H9 (cell line): ENCODE measurements at regions not wholly inside any gene's neighbourhood (a gene's known extent, or its start where the extent isn't known, plus 50 kb on each side); places are given as distances from the start of the nearest gene placed in this dataset.

ENCODE experiments used
- DNase-seq: peaks from one replicate; pipeline ENCODE4 v3.0.0-alpha.2; 2017
- H2AFZ ChIP-seq: one replicate; pipeline ENCODE4 v1.6.1; 2013; ENCODE audit warnings: mild to moderate bottlenecking, low read length, control low read depth, moderate library complexity
- H2AK5ac ChIP-seq: 2 replicates; pipeline ENCODE4 v1.6.1; 2013; ENCODE audit warnings: low read length, control low read depth, mixed read lengths; ENCODE audit not compliant: insufficient read length
- H2BK120ac ChIP-seq: one replicate; pipeline ENCODE4 v1.6.1; 2013; ENCODE audit warnings: low read depth, mild to moderate bottlenecking, low read length, control low read depth, inconsistent platforms; ENCODE audit not compliant: poor library complexity, severe bottlenecking
- H2BK12ac ChIP-seq: 2 replicates; pipeline ENCODE4 v1.6.1; 2013; ENCODE audit warnings: low read length, control low read depth, mixed read lengths, low read depth; ENCODE audit not compliant: insufficient read length
- H2BK15ac ChIP-seq: 2 replicates; pipeline ENCODE4 v1.6.1; 2013; ENCODE audit warnings: low read depth, low read length, control low read depth
- H2BK20ac ChIP-seq: one replicate; pipeline ENCODE4 v1.6.1; 2013; ENCODE audit warnings: low read depth, mild to moderate bottlenecking, low read length, control low read depth, inconsistent platforms; ENCODE audit not compliant: poor library complexity, severe bottlenecking
- H2BK5ac ChIP-seq: 2 replicates; pipeline ENCODE4 v1.6.1; 2013; ENCODE audit warnings: low read length, control low read depth, mixed read lengths; ENCODE audit not compliant: insufficient read length
- H3K14ac ChIP-seq: 2 replicates; pipeline ENCODE4 v1.6.1; 2013; ENCODE audit warnings: low read length, control low read depth; ENCODE audit not compliant: insufficient read depth
- H3K18ac ChIP-seq: 2 replicates; pipeline ENCODE4 v1.6.1; 2013; ENCODE audit warnings: low read depth, mild to moderate bottlenecking, mixed read lengths, low read length, control low read depth; ENCODE audit not compliant: insufficient read length
- H3K23ac ChIP-seq: 2 replicates; pipeline ENCODE4 v1.6.1; 2013; ENCODE audit warnings: low read length, control low read depth, mixed read lengths, low read depth; ENCODE audit not compliant: insufficient read length
- H3K23me2 ChIP-seq: 2 replicates; pipeline ENCODE4 v1.6.1; 2013; ENCODE audit warnings: low read depth, mild to moderate bottlenecking, mixed read lengths, low read length, control low read depth; ENCODE audit not compliant: insufficient read length, poor library complexity, severe bottlenecking
- H3K27ac ChIP-seq: 2 replicates; pipeline ENCODE4 v1.5.1; 2013; ENCODE audit warnings: low read length, control low read depth, mixed read lengths, low read depth; ENCODE audit not compliant: insufficient read length
- H3K27me3 ChIP-seq: 2 replicates; pipeline ENCODE4 v1.6.1; 2013; ENCODE audit warnings: low read length, control low read depth, inconsistent platforms; ENCODE audit not compliant: insufficient read depth
- H3K4ac ChIP-seq: 2 replicates; pipeline ENCODE4 v1.6.1; 2013; ENCODE audit warnings: low read depth, mild to moderate bottlenecking, control low read depth, inconsistent platforms, low read length, moderate library complexity
- H3K4me1 ChIP-seq: 2 replicates; pipeline ENCODE4 v1.6.1; 2013; ENCODE audit warnings: low read length, control low read depth, inconsistent platforms; ENCODE audit not compliant: insufficient read depth
- H3K4me2 ChIP-seq: 2 replicates; pipeline ENCODE4 v1.6.1; 2013; ENCODE audit warnings: low read length, control low read depth, mixed read lengths; ENCODE audit not compliant: insufficient read length, insufficient read depth
- H3K56ac ChIP-seq: 2 replicates; pipeline ENCODE4 v1.6.1; 2013; ENCODE audit warnings: low read depth, mild to moderate bottlenecking, mixed read lengths, low read length, control low read depth; ENCODE audit not compliant: insufficient read length
- H3K79me1 ChIP-seq: 2 replicates; pipeline ENCODE4 v1.6.1; 2013; ENCODE audit warnings: low read depth, mild to moderate bottlenecking, moderate library complexity, low read length, control low read depth, inconsistent platforms; ENCODE audit not compliant: insufficient read depth, poor library complexity, severe bottlenecking
- H3K79me2 ChIP-seq: 2 replicates; pipeline ENCODE4 v1.6.1; 2013; ENCODE audit warnings: low read length, control low read depth, inconsistent platforms; ENCODE audit not compliant: insufficient read depth
- H3K9ac ChIP-seq: 2 replicates; pipeline ENCODE4 v1.6.1; 2013; ENCODE audit warnings: low read length, control low read depth, mixed read lengths; ENCODE audit not compliant: insufficient read length; ENCODE audit errors: extremely low read depth
- H3K9me3 ChIP-seq: one replicate; pipeline ENCODE4 v1.6.1; 2013; ENCODE audit warnings: low read depth, low read length, inconsistent platforms; ENCODE audit not compliant: control insufficient read depth
- H3T11ph ChIP-seq: one replicate; pipeline ENCODE4 v1.6.1; 2013; ENCODE audit warnings: mild to moderate bottlenecking, low read length, control low read depth, inconsistent platforms
- H4K20me1 ChIP-seq: one replicate; pipeline ENCODE4 v1.6.1; 2013; ENCODE audit not compliant: control insufficient read depth, insufficient read length, insufficient read depth
- H4K5ac ChIP-seq: 2 replicates; pipeline ENCODE4 v1.6.1; 2013; ENCODE audit warnings: low read depth, mild to moderate bottlenecking, mixed read lengths, low read length, control low read depth; ENCODE audit not compliant: insufficient read length
- H4K8ac ChIP-seq: replicated peaks from 2 replicates; pipeline ENCODE4 v1.6.1; 2013; ENCODE audit warnings: low read length, control low read depth, mixed read lengths, low read depth; ENCODE audit not compliant: insufficient read length
- H4K91ac ChIP-seq: 2 replicates; pipeline ENCODE4 v1.6.1; 2013; ENCODE audit warnings: low read depth, mild to moderate bottlenecking, moderate library complexity, mixed read lengths, low read length, control low read depth; ENCODE audit not compliant: insufficient read length
- H3K27ac Mint-ChIP-seq, 3 experiments: 2 replicates in 2 of 3; 3 replicates in 1 of 3; pipeline ENCODE4 v1.8.0; 2020 to 2021; ENCODE audit warnings: mixed read lengths in 3 of 3, mild to moderate bottlenecking in 1 of 3, moderate library complexity in 1 of 3
- H3K27me3 Mint-ChIP-seq: 2 replicates; pipeline ENCODE4 v1.8.0; 2021; ENCODE audit warnings: low read depth, mild to moderate bottlenecking, moderate library complexity, mixed read lengths
- H3K36me3 Mint-ChIP-seq, 3 experiments: 2 replicates in 2 of 3; 3 replicates in 1 of 3; pipeline ENCODE4 v1.8.0; 2020 to 2021; ENCODE audit warnings: low read depth in 3 of 3, mixed read lengths in 3 of 3; ENCODE audit not compliant: insufficient read depth in 1 of 3
- H3K4me1 Mint-ChIP-seq, 2 experiments: 2 replicates each; pipeline ENCODE4 v1.8.0; 2020; ENCODE audit warnings: mixed read lengths in 2 of 2
- H3K4me3 Mint-ChIP-seq, 2 experiments: 2 replicates in 1 of 2; 3 replicates in 1 of 2; pipeline ENCODE4 v1.8.0; 2020 to 2021; ENCODE audit warnings: mild to moderate bottlenecking in 2 of 2, mixed read lengths in 2 of 2, moderate library complexity in 1 of 2
- H3K9me3 Mint-ChIP-seq, 2 experiments: 2 replicates in 1 of 2; 3 replicates in 1 of 2; pipeline ENCODE4 v1.8.0; 2020; ENCODE audit warnings: mild to moderate bottlenecking in 2 of 2, mixed read lengths in 2 of 2, moderate library complexity in 1 of 2
- CTCF ChIP-seq: fragments of 200-600 bp; sonication (generic); conservative IDR thresholded peaks from 3 replicates; pipeline ENCODE4 v1.8.0; 2021; ENCODE audit warnings: antibody characterized with exemption, mild to moderate bottlenecking
- WGBS: extraction: QIAGEN DNeasy Blood & Tissue Kit; methylation state at CpG from one replicate; pipeline ENCODE4 v1.1.7; 2013; ENCODE audit warnings: missing lambda C conversion rate, low lambda C conversion rate, mixed read lengths; ENCODE audit not compliant: insufficient read length; ENCODE audit errors: extremely low coverage; 5-methylcytosine and 5-hydroxymethylcytosine counted together

GRCh38 chr2:128489526-128490273 is 171.0 kb upstream of the HS6ST1 start:
- H3K4me3 Mint-ChIP-seq, result no peak overlapping the region; a peak in 1 of 5 replicates
- no peak overlapping the region for H3K27ac ChIP-seq
- TF ChIP-seq CTCF, result no peak
- no peak overlapping the region for H3K4me2 ChIP-seq
- H2BK20ac ChIP-seq, result no peak overlapping the region
- H3K4me1 ChIP-seq, result peaks cover 10% of the 10 kb centered on the region; the same call in 1 of the 2 replicates
- H2BK15ac ChIP-seq, result no peak overlapping the region
- no peak overlapping the region for H3T11ph ChIP-seq
- no peak overlapping the region for H2AK5ac ChIP-seq
- H4K91ac ChIP-seq, result no peak overlapping the region
- H3K18ac ChIP-seq, result no peak overlapping the region
- peaks cover 0 to 3% of the 10 kb centered on the region in 2 experiments; a peak in 3 of 5 replicates for H3K9me3 Mint-ChIP-seq
- H3K14ac ChIP-seq, result no peak overlapping the region
- H3K23ac ChIP-seq, result no peak overlapping the region
- H3K23me2 ChIP-seq, result no peaks in the 10 kb centered on the region
- peak overlapping the region; percentile 16 to 74 (median 34); a peak in 5 of 7 replicates for H3K27ac Mint-ChIP-seq
- H4K5ac ChIP-seq, result no peak overlapping the region
- no peaks in the 10 kb centered on the region for H3K79me2 ChIP-seq
- no peak overlapping the region for H4K8ac ChIP-seq
- H3K9ac ChIP-seq, result no peak overlapping the region
- no peaks in the 10 kb centered on the region for H3K79me1 ChIP-seq
- WGBS, result no CpG with 5 or more reads among the region's 9 CpGs
- no peak overlapping the region for H2BK5ac ChIP-seq
- DNase-seq, result peak; percentile 15
- H2BK120ac ChIP-seq, result no peak overlapping the region
- no peak overlapping the region for H3K4ac ChIP-seq
- H2BK12ac ChIP-seq, result no peak overlapping the region
- peaks cover 5% of the 10 kb centered on the region; the same call in 1 of the 2 replicates for H3K27me3 Mint-ChIP-seq
- H3K56ac ChIP-seq, result no peak overlapping the region
- no peaks in the 10 kb centered on the region for H4K20me1 ChIP-seq
- H2AFZ ChIP-seq, result no peak overlapping the region
- no peaks in the 10 kb centered on the region for H3K27me3 ChIP-seq
- peaks cover 0 to 3% (median 0%) of the 10 kb centered on the region in 3 experiments; a peak in 1 of 7 replicates for H3K36me3 Mint-ChIP-seq
- no peaks in the 10 kb centered on the region for H3K9me3 ChIP-seq
- peaks cover 68 to 70% of the 10 kb centered on the region in 2 experiments for H3K4me1 Mint-ChIP-seq
